Uterus (tissue), 3 donors: ENCODE measurements at regions not wholly inside any gene's neighbourhood (a gene's known extent, or its start where the extent isn't known, plus 50 kb on each side); places are given as distances from the start of the nearest gene placed in this dataset.

Experiments used
- DNase-seq, 2 donors: peaks; one replicate each; pipeline ENCODE4 v3.0.0-alpha.2; 2019 to 2020
- H3K27ac ChIP-seq, 2 donors: fragments of 200-600 bp; sonication (generic); 1 replicate in 1 of 2; 2 replicates in 1 of 2; pipeline ENCODE4 v1.5.1; 2016 to 2018
- H3K27me3 ChIP-seq, 2 donors: fragments of 200-600 bp; sonication (generic); one replicate each; pipeline ENCODE4 v1.5.1; 2018 to 2019; ENCODE audit warnings: control low read depth in 1 of 2
- H3K36me3 ChIP-seq, 2 donors: fragments of 200-600 bp; sonication (generic); one replicate each; pipeline ENCODE4 v1.5.1; 2019; ENCODE audit warnings: control low read depth in 1 of 2
- H3K4me1 ChIP-seq, 2 donors: fragments of 200-600 bp; sonication (generic); one replicate each; pipeline ENCODE4 v1.5.1; 2018 to 2019; ENCODE audit warnings: control low read depth in 1 of 2
- H3K4me3 ChIP-seq, 2 donors: fragments of 200-600 bp; sonication (generic); 1 replicate in 1 of 2; 2 replicates in 1 of 2; pipeline ENCODE4 v1.5.1; 2018 to 2019; ENCODE audit warnings: mild to moderate bottlenecking in 1 of 2
- H3K9me3 ChIP-seq, 2 donors: fragments of 200-600 bp; sonication (generic); one replicate each; pipeline ENCODE4 v1.5.1; 2019; ENCODE audit warnings: control low read depth in 1 of 2
- CTCF ChIP-seq, 4 experiments: fragments of 200-600 bp in 2 of 4; fragments of 450-650 bp in 2 of 4; sonication (generic) in 2 of 4; IDR thresholded peaks; one replicate each; pipeline ENCODE4 v1.5.1; 2016 to 2019; ENCODE audit warnings: antibody characterized with exemption in 4 of 4, mild to moderate bottlenecking in 2 of 4, moderate library complexity in 1 of 4
- POLR2A ChIP-seq, 2 donors: fragments of 450-650 bp; IDR thresholded peaks; one replicate each; pipeline ENCODE4 v1.6.1; 2016; ENCODE audit warnings: antibody characterized with exemption in 2 of 2, mild to moderate bottlenecking in 1 of 2, moderate library complexity in 1 of 2
- intact Hi-C: fragments of 100-400 bp; cut with DNase I; formaldehyde crosslinking; loops from one replicate; pipeline ENCODE4 v1.15.1; 2023; ENCODE audit warnings: low total_unique reads
- donor health status: DM: yes; HTN: yes; CAD: no.

GRCh38 chr3:11932636-11933035, 71.6 kb upstream of the SYN2 start:
- intact Hi-C loops: no loop called here

GRCh38 chr3:11933529-11933928, 70.7 kb upstream of the SYN2 start:
- TF ChIP-seq CTCF (IDR thresholded peaks at IDR 0.05) (no peak), POLR2A (IDR thresholded peaks at IDR 0.05) (no peak)
- Histone ChIP-seq H3K27ac (no peak overlapping the region), H3K36me3 (no peaks in the 10 kb centered on the region), H3K9me3 (no peaks in the 10 kb centered on the region), H3K27me3 (no peaks in the 10 kb centered on the region), H3K4me3 (no peak overlapping the region), H3K4me1 (no peaks in the 10 kb centered on the region)
- no peak for DNase-seq
- intact Hi-C loops: no loop called here

More at GRCh38 chr3:11932636-11933035, 71.6 kb upstream of the SYN2 start:
- Histone ChIP-seq H3K27me3 (no peaks in the 10 kb centered on the region), H3K4me1 (no peaks in the 10 kb centered on the region), H3K27ac (no peak overlapping the region), H3K36me3 (no peaks in the 10 kb centered on the region), H3K4me3 (no peak overlapping the region), H3K9me3 (no peaks in the 10 kb centered on the region)
- TF ChIP-seq POLR2A (IDR thresholded peaks at IDR 0.05) (no peak), CTCF (IDR thresholded peaks at IDR 0.05) (no peak)
- DNase-seq: no peak

- H3K4me1 ChIP-seq: no peaks in the 10 kb centered on the region
- no peak overlapping the region for H3K27ac ChIP-seq
- no peaks in the 10 kb centered on the region for H3K36me3 ChIP-seq
- intact Hi-C loops: no loop called here
- H3K4me3 ChIP-seq: no peak overlapping the region
- no peak for DNase-seq
- H3K27me3 ChIP-seq: no peaks in the 10 kb centered on the region
- TF ChIP-seq POLR2A (IDR thresholded peaks at IDR 0.05) (no peak), CTCF (IDR thresholded peaks at IDR 0.05) (peak; percentile 32 to 39 (median 38))
- no peaks in the 10 kb centered on the region for H3K9me3 ChIP-seq
These were observed 60.0 kb upstream of the SYN2 start for GRCh38 chr3:11944052-11944673.

- intact Hi-C loops: no loop called here
- no peak for DNase-seq
- no peaks in the 10 kb centered on the region for H3K9me3 ChIP-seq
- TF ChIP-seq POLR2A (IDR thresholded peaks at IDR 0.05) (no peak), CTCF (IDR thresholded peaks at IDR 0.05) (no peak)
- no peaks in the 10 kb centered on the region for H3K36me3 ChIP-seq
- no peaks in the 10 kb centered on the region for H3K27me3 ChIP-seq
- no peak overlapping the region for H3K27ac ChIP-seq
- H3K4me3 ChIP-seq: no peak overlapping the region
- H3K4me1 ChIP-seq: no peaks in the 10 kb centered on the region
These were observed 55.9 kb upstream of the SYN2 start for GRCh38 chr3:11948331-11948730.

- H3K4me1 ChIP-seq: no peaks in the 10 kb centered on the region
- no peak for TF ChIP-seq POLR2A (IDR thresholded peaks at IDR 0.05)
- no peak for TF ChIP-seq CTCF (IDR thresholded peaks at IDR 0.05)
- intact Hi-C loops: no loop called here
- H3K27me3 ChIP-seq: no peaks in the 10 kb centered on the region
- no peaks in the 10 kb centered on the region for H3K9me3 ChIP-seq
- no peak for DNase-seq
- no peak overlapping the region for H3K27ac ChIP-seq
- no peaks in the 10 kb centered on the region for H3K36me3 ChIP-seq
- no peak overlapping the region for H3K4me3 ChIP-seq
These were observed 55.3 kb upstream of the SYN2 start for GRCh38 chr3:11948866-11949265.
